ENCODE measurements at regions not wholly inside any gene's neighbourhood (a gene's known extent, or its start where the extent isn't known, plus 50 kb on each side); places are given as distances from the start of the nearest gene placed in this dataset.

DNA sequence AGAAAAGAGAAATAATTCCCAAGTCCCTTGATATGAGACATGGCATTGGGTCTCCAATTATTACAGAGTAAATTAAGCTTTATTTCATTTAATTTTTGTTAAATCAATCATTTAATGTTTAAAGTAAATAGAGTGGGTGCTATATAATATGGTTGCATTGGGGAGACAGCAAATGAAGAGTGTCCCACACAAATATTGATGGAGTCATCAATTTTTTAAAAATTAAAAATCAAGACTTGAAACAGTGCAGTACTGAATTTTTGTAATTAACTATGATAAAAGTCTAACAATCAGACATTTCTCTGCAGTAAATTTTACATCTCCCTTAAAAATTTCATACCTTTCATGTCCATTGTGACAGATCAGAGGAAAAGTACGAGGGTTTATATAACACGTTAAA, 193.9 kb upstream of the ID4 start:
- no peak for DNase-seq

- no peak for DNase-seq
Measured at GRCh38 chr6:19643713-19644112, 193.5 kb upstream of the ID4 start.

GRCh38 chr6:19655744-19656143, 181.4 kb upstream of the ID4 start:
- DNase-seq, result peak; percentile 9

DNA sequence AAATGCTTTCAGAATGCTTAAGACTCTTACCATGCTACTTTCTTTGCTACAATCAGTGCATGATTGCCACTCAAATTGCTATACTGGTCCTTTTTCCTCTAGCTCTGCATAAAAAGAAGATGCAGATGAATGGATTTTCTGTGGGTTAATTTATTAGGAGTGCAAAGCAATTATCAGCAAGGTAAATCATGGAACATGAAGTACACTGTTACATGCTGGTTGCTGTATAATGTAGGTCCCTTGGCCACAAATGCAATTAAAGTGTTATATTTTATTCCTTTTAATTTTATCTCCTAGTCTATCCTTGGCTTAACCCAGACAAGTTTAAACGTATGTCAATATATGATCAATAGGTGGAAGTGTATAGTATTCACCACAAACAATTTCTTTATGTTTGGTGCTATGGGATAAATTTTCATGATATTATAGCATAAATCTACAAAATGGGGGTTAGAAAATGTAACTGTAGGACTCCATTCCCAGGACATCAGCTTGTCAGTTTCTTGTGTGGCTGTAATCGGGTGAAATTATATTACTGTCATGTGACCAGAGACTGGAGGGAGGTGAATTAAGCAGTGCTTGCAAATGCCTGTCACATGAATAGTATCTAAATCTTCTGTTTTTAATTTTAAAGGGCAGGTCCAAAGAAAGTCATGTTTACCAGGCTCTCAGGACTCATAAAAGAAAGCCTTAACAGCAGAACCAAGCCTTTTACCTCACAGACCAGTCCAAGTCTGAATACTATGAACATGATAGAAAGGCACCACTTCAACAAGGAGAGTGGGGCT, 176.9 kb upstream of the ID4 start:
- DNase-seq, result no peak

DNA sequence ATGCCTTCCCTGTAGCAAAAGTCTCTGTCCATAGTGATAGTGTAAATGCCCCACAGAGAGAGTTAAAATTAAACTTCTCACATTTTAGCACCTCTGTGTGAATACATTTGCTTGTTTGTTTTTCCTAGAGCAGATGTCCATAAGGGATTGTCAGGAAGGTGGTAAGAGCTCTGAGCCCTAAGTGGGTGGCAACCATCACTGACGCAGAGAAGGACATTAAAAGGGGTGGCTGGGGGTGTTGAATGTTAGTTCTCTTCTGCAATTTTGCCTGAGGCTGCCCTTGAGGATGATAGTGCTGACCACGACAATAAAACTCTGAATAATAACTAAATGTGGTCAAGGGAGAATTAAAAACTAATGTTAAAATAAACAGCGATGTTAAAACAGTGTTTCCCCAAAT, 174.3 kb upstream of the ID4 start:
- DNase-seq, result no peak

DNA sequence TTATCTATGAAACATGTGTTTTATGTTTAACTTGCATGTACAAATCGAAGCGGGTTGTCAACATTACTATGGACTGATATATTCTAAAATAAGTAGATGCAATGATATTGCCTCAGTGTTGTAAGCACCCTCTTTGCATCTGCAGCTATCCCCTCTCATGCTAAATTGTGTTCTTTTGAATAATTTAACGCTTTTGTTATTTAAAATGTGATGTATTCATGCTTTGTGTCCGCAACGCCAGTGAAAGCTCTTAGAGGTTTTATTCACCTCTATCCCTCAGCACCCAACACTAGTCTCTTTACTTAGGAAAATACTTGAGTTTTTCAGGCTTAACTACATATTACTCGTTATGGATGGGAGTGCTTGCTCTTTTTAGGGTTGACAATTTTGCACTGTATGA, 173.7 kb upstream of the ID4 start:
- DNase-seq, result no peak

- DNase-seq, result no peak
Measured at GRCh38 chr6:19664050-19664449, 173.1 kb upstream of the ID4 start.

DNA sequence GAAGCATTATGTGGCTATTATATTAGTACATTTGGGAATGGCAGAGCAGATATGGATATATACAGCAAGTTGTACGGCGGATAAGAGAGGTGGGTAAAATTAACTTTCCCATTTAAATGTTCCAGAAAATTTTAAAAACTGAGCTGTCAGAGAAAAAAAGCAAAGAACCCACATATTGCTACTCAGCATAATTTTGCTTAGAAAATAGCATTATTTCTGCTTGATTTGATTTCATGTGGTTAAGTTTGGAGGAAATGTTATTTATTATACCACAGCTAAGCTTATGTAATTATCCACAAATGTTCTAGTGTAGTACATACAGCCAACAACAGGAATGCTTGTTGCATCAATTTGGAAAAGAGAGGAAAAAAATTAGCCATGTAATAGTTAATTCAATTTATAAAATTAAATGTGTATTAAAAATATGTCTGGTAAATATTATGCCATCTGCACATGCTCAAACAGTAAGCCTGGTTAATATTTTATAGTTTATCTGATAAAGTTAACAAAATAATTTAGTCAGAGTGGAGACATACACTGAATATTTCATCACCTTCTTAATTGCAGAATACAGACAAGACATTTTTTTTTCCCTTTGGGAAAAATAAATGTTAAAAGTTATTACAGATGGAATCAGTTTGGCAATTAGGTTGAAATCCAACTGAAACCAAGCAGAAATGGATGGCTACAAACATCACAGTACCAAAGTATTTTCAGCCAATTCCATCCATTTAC, 172.1 kb upstream of the ID4 start:
- DNase-seq, result no peak

DNA sequence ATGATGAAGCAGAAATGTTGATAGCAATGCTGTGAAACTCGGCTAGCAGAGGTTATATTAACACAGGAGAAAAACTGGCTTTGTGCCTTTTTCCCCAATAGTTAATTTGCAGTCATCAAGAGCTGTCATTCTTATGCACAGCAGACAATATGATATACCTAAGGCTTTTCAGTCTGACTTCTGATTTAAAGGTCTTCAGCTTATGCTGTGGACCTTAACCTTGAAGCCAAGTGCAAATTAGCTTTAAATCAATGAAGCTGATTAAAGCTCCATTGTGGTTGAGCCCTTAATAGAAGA, 171.6 kb upstream of the ID4 start:
- DNase-seq, result no peak

DNA sequence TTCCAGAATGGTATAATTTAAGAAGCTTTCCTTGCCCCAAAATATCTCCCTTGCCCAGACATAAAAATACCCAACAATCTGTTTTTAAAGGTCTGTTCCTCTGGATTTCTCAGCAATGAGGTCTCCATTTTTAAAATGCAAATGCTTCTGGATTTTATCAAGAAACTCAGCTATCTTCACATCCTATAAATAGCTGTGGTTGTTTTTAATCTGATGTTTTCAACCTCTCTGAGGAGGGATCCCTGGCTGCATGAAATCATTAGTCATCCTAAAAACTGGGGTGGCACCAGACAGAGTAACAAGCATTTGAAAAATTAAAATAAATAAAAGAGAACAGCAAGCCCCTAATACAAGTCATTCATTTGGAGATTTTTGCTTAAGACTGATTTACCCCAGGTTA, 168.5 kb upstream of the ID4 start:
- no peak for DNase-seq

DNA sequence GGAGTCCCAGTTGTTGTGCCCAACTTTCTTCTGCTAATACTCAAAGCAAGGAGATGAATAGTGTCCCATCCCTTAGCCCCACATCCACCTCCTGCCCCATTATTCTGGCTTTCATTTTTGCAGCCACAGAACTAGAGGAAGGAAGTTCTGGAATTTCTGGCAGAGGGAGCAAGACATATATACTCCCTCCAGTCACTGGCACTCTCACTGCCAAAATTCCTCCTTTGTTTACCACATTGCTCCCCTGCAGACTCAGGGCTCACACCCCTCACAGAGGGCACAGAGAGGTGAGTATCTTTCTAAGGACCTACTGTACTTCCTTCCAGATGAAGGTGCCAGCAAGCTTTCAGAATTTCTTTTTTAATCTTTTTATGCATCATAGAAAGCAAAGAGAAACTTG, 168.0 kb upstream of the ID4 start:
- DNase-seq, result no peak

DNA sequence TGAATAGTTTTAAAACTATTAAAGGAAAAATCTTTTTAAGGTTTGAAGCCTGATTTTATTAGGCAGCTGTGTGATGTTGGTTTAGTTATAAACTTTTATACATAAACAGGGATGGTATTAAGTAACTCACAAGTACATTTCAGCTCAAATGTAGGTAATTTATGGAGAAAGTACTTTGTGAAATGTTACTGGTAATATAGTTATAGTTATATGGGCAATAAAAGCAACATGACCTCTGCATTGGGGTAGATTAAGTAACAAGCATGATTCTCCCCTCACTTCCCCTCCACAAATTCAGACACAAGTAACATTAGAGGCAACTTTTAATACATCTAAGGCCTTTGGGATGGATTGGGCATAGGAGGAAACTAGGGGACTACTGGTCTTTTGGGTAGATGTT, 154.3 kb upstream of the ID4 start:
- no peak for DNase-seq

GRCh38 chr6:19690325-19691075, 146.7 kb upstream of the ID4 start:
- DNase-seq, result no peak

- no peak for DNase-seq
Measured at GRCh38 chr6:19691465-19692167, 145.6 kb upstream of the ID4 start.

GRCh38 chr6:19692506-19693298, 144.5 kb upstream of the ID4 start:
- DNase-seq, result no peak

DNA sequence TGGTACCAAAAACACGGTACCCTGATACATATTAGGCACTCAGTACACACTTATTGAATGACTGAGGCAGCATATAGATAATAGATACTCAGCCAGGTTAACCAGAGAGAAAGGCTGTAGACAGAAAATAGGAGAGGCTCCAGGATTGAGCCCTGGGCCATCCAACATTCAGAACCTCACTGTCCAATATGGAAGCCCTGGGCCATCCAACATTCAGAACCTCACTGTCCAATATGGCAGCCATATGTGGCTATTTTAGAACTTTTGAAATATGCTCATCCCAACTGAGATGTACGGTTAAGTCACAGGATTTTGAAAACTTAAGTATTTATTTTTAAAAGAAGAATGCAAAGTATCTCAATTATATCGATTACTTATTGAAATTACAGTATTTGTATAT, 142.5 kb upstream of the ID4 start:
- DNase-seq, result no peak

DNA sequence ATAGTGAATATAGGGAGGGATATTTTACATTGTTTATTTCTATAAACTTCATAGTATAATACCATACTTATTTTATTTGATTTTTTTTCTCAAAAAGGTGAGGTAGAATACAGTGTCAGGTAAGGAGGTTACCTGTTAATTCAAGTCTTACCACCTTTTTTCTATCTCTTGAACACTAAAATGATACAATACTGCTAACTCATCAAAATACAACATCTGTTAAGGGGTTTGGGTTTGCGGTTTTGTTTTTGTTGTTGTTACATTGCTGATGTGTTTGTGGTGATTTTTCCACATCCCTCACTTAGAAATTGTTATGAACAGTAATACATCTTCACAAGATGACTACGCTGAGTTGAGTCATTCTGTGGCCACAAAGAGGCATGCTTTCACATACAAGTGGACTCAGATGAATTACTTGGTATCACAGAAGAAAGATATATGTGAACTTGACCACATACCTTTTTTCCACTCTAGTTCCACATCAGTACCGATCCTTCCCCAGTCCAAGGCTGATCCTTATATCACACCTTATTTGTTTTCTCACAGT, 139.4 kb upstream of the ID4 start:
- no peak for DNase-seq

DNA sequence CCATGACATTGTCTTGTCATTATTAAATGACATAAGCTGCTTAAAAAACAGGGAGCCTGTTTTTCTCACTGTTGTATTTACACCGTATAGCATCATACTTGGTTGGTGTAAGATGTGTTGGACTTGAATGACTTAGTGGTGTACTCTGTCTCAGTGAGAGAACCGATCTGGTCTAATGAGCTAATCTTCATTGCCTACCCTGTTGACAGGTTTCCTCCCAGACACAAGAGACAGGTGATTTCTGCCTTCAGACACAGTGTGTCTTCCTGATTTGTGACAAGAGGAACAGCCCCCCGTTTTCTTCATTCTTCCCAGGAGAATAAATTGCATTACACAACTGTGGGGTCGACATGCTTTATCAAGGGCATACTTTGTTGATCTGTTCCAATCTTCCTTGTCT, 137.2 kb upstream of the ID4 start:
- no peak for DNase-seq

GRCh38 chr6:19705606-19706005, 131.6 kb upstream of the ID4 start:
- DNase-seq, result no peak

GRCh38 chr6:19712012-19712688, 125.0 kb upstream of the ID4 start:
- no peak for DNase-seq

GRCh38 chr6:19712998-19713397, 124.2 kb upstream of the ID4 start:
- no peak for DNase-seq

GRCh38 chr6:19713411-19713810, 123.8 kb upstream of the ID4 start:
- DNase-seq, result no peak
